ENCODE measurements at regions not wholly inside any gene's neighbourhood (a gene's known extent, or its start where the extent isn't known, plus 50 kb on each side); places are given as distances from the start of the nearest gene placed in this dataset.
"Not testable (repeated sequence)": the region's sequence is repeated elsewhere in the genome, so short reads cannot be mapped to it uniquely, and the experiment has no call there.

DNA sequence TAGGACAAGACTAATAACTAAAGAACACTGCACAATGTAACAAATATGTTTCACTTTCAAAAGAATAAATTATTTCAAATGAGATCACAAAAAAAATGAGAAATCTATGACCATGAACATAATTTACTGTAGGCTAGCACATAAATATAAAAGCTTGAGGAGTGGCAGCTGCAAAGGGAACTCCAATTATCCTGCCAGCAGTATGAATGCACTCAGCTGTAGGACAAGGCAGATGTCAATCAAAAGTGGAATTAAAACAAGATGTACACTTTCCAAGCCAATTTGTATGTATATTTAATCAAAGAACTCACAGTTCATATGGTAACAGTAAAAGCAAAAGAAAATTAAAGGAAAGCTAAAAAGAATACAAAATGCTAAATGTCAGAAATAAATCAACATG is 76.6 kb upstream of the NCKAP5 start (continued):
- TF ChIP-seq SNAPC5 (CRISPR knock-in tag; IDR thresholded peaks at IDR 0.05): no peak

DNA sequence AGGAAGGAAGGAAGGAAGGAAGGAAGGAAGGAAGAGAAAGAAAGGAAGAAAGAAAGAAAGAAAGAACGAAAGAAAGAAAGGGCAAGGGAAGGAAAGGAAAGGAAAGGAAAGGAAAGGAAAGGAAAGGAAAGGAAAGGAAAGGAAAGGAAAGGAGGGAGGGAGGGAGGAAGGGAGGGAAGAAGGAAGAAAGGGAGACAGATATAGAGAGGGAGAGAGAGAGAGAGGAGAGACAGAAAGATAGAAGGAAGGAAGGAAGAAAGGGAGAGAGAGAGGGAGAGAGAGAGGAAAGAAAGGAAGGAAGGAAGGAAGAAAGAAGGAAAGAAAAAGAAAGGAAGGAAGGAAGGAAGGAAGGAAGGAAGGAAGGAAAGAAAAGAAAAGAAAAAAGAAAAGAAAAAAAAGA is 79.1 kb upstream of the NCKAP5 start:
- H2AFZ ChIP-seq (ENCODE audit: low read depth, low read length); H3K9me1 ChIP-seq (ENCODE audit: control insufficient read depth, insufficient read depth, low read length); FAIRE-seq; H3K4me2 ChIP-seq (ENCODE audit: insufficient read depth, low read length); H4K20me1 ChIP-seq (replicated peaks; ENCODE audit: control insufficient read depth, insufficient read depth, low read length); H3K9me3 ChIP-seq (replicated peaks; ENCODE audit: control insufficient read depth, insufficient read depth, low read depth, low read length); POLR2A ChIA-PET; intact Hi-C loops (cut with micrococcal nuclease); H3K79me2 ChIP-seq (ENCODE audit: control insufficient read depth, insufficient read depth, low read length); H3K36me3 ChIP-seq (ENCODE audit: control insufficient read depth, insufficient read depth, low read length); H3K9ac ChIP-seq (ENCODE audit: insufficient read depth in 1 of 2, low read depth in 2 of 2, low read length in 2 of 2); in situ Hi-C loops (cut with MboI); CTCF ChIA-PET (ENCODE audit: low intra/inter-chr PET ratio); ATAC-seq; H3K4me1 ChIP-seq (replicated peaks in 1 of 2; ENCODE audit: control insufficient read depth in 2 of 2, insufficient read depth in 2 of 2, low read length in 2 of 2); BruUV-seq (replicated peaks); DNase-seq (ENCODE audit: extremely low read depth in 1 of 4, low spot score in 3 of 4); H3K4me3 ChIP-seq; H3K27ac ChIP-seq (ENCODE audit: extremely low read depth, low read depth, low read length); H3K27me3 ChIP-seq (ENCODE audit: control insufficient read depth in 2 of 2, insufficient read depth in 2 of 2, low read length in 2 of 2): not testable (repeated sequence)
- no CpG with 5 or more reads among the region's 1 CpG for WGBS (ENCODE audit: insufficient coverage, low coverage, missing lambda C conversion rate)
- peak; percentile 46; the same call in 1 of the 2 replicates for TF ChIP-seq ZNF512 (tag; IDR thresholded peaks at IDR 0.05)

- no peaks in the 10 kb centered on the region for H3K9me1 ChIP-seq (ENCODE audit: control insufficient read depth, insufficient read depth, low read length)
- WGBS (ENCODE audit: insufficient coverage, low coverage, missing lambda C conversion rate): 0% methylated on average over 2 of the region's 2 CpGs
- H3K9me3 ChIP-seq (replicated peaks; ENCODE audit: control insufficient read depth, insufficient read depth, low read depth, low read length): no peaks in the 10 kb centered on the region
- no peak overlapping the region for H3K4me3 ChIP-seq
- no peak overlapping the region for H3K4me2 ChIP-seq (ENCODE audit: insufficient read depth, low read length)
- FAIRE-seq: no peak
- no peaks in the 10 kb centered on the region for H3K79me2 ChIP-seq (ENCODE audit: control insufficient read depth, insufficient read depth, low read length)
- in situ Hi-C loops (cut with MboI): no loop called here
- no TSS peak for BruUV-seq (replicated peaks)
- ATAC-seq: no peak
- H3K36me3 ChIP-seq (ENCODE audit: control insufficient read depth, insufficient read depth, low read length): no peaks in the 10 kb centered on the region
- intact Hi-C loops (cut with micrococcal nuclease): no loop called here
- ChIA-PET POLR2A (no interaction called here), CTCF (ENCODE audit: low intra/inter-chr PET ratio) (no interaction called here)
- no peaks in the 10 kb centered on the region for H4K20me1 ChIP-seq (replicated peaks; ENCODE audit: control insufficient read depth, insufficient read depth, low read length)
- no peak overlapping the region for H3K9ac ChIP-seq (ENCODE audit: insufficient read depth in 1 of 2, low read depth in 2 of 2, low read length in 2 of 2)
- H3K27ac ChIP-seq (ENCODE audit: extremely low read depth, low read depth, low read length): no peak overlapping the region
- DNase-seq (ENCODE audit: extremely low read depth in 1 of 4, low spot score in 3 of 4): no peak
- H3K27me3 ChIP-seq (ENCODE audit: control insufficient read depth in 2 of 2, insufficient read depth in 2 of 2, low read length in 2 of 2): no peaks in the 10 kb centered on the region
- H3K4me1 ChIP-seq (replicated peaks in 1 of 2; ENCODE audit: control insufficient read depth in 2 of 2, insufficient read depth in 2 of 2, low read length in 2 of 2): no peaks in the 10 kb centered on the region
- H2AFZ ChIP-seq (ENCODE audit: low read depth, low read length): no peak overlapping the region
- TF ChIP-seq POLR2A (conservative IDR thresholded peaks at IDR 0.05): no peak
- TF ChIP-seq ZMIZ1 (IDR thresholded peaks at IDR 0.05; ENCODE audit: low read depth in 2 of 2, low read length in 2 of 2): no peak
- TF ChIP-seq MIER1 (IDR thresholded peaks at IDR 0.05; ENCODE audit: low read depth): no peak
- no peak for TF ChIP-seq E2F3 (CRISPR knock-in tag; IDR thresholded peaks at IDR 0.05)
- no peak for TF ChIP-seq MBD2 (IDR thresholded peaks at IDR 0.05; ENCODE audit: borderline replicate concordance, low read depth)
- TF ChIP-seq PRMT5 (CRISPR knock-in tag; IDR thresholded peaks at IDR 0.05): no peak
- no peak for TF ChIP-seq ZNF584 (CRISPR knock-in tag; IDR thresholded peaks at IDR 0.05; ENCODE audit: low read depth)
- no peak for TF ChIP-seq SETDB1 (IDR thresholded peaks at IDR 0.05; ENCODE audit: low read length)
- no peak for TF ChIP-seq CC2D1A (IDR thresholded peaks at IDR 0.05)
Measured at GRCh38 chr2:133651861-133652260, 83.6 kb upstream of the NCKAP5 start.
